ENCODE measurements at regions not wholly inside any gene's neighbourhood (a gene's known extent, or its start where the extent isn't known, plus 50 kb on each side); places are given as distances from the start of the nearest gene placed in this dataset.

GRCh38 chr4:24468071-24468470, 116.3 kb downstream of the DHX15 start:
- TF ChIP-seq, protein P1, sequence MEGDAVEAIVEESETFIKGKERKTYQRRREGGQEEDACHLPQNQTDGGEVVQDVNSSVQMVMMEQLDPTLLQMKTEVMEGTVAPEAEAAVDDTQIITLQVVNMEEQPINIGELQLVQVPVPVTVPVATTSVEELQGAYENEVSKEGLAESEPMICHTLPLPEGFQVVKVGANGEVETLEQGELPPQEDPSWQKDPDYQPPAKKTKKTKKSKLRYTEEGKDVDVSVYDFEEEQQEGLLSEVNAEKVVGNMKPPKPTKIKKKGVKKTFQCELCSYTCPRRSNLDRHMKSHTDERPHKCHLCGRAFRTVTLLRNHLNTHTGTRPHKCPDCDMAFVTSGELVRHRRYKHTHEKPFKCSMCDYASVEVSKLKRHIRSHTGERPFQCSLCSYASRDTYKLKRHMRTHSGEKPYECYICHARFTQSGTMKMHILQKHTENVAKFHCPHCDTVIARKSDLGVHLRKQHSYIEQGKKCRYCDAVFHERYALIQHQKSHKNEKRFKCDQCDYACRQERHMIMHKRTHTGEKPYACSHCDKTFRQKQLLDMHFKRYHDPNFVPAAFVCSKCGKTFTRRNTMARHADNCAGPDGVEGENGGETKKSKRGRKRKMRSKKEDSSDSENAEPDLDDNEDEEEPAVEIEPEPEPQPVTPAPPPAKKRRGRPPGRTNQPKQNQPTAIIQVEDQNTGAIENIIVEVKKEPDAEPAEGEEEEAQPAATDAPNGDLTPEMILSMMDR (IDR thresholded peaks at IDR 0.05), result no peak
- no peak for TF ChIP-seq POLR2A (IDR thresholded peaks at IDR 0.05)
